ENCODE measurements at regions not wholly inside any gene's neighbourhood (a gene's known extent, or its start where the extent isn't known, plus 50 kb on each side); places are given as distances from the start of the nearest gene placed in this dataset.
A peak's percentile ranks its signal among the peaks of the same experiment; 100 is the strongest.
"Not testable (repeated sequence)": the region's sequence is repeated elsewhere in the genome, so short reads cannot be mapped to it uniquely, and the experiment has no call there.

DNA sequence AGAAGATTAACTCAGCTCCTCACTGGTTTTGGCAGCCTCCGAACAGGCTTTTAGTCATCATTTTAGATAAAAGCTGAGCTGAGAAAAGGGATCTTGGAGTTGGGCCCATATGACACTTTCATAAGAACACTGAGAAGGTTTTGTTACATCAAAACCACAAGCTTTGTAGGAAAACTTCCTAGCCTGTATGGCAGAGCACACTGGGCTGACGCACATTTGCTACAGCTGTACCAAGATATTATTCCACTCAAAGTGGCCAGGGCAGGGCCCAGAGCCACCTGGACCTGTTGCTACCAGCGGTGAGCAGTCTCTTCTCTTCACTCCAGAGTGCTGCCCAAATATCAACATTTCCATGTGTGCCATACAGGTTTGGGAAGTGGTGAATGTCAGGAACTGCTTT lies 160.5 kb upstream of the CCDC54 start:
- DNase-seq (ENCODE audit: low read depth): no peak

DNA sequence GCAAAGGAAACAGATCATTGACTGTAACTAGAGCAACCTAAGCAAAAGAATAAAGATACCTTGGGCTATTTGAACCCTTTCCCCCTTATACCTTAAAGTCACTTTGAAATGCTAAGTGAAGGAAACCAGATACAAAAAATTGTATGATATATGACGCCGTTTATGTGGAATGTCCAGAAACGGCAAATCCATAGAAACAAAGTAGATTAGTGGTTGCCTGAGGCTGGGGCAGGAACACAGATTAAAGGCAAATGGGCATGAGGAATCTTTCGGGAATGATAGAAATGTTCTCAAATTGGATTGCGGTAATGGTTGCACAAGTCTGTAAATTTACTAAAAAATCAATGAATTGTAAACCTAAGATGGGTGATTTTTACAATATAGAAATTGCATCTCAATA lies 160.1 kb upstream of the CCDC54 start:
- DNase-seq (ENCODE audit: low read depth): no peak

DNA sequence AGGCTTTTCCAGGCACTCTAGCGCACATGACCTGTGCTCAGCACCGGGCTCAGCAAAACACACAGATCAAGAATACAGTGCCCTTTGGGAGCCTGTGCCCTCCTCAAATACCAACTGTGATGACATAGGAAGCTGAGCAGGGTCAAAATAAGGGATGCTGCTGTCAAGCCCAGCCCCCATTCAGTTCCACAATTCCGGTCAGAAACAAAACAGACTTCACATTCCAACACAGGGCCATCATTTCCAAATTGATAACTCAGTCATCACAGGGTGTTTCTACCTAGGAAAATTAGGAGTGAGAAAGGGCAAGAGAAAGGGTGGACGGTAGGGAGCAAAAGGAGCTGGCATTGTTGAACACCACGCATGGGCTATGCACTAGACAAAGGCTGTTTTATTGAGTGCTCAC lies 158.4 kb upstream of the CCDC54 start:
- no peak for DNase-seq (ENCODE audit: low read depth)

DNA sequence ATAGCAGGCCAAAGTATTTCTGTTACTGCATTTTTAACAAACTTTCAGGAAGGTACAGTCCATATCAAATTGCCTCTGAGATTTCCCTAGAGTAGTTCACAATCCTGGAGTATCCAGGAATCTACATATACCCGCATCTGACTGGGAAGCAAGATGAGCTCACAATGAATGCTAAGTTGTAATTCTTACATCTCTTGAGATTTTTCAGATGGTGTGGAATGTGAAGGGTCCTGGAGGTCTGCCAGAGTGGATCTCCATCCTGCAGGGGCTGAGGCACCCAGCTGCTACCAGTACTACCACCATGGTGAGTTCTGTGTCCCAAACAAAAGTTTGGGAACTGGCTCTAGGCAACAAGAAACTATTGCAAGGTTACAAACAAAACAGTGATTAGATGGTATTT lies 156.7 kb upstream of the CCDC54 start:
- no peak for DNase-seq (ENCODE audit: low read depth)

GRCh38 chr3:107221856-107222255 lies 155.4 kb upstream of the CCDC54 start:
- DNase-seq (ENCODE audit: low read depth): no peak

GRCh38 chr3:107222907-107223306 lies 154.3 kb upstream of the CCDC54 start:
- DNase-seq (ENCODE audit: low read depth): no peak

DNA sequence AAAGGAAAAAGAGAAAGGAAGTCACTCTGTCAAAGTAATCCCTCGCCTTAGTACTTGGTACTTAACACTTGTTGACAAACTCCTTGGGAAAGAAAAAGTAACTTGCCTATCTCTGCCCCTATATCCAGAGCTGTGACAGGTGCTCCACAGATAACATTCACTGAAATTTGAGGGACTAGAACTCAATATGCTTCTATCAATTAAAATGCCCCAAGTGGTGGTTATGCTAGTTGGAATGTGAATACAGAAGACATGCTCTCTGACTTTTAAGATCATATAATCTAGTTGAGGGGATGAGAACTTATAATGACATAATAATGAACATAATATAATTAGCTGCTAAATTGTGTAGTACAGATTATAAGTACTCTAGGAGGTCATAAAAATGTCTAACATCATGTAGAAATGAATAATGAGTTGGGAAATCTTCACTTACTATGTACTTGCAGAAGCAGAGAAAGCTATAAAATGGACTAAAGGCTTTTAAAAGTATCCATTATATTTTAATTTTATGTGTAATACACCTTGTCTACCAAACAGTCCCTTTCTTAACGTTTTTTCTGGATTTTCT lies 153.1 kb upstream of the CCDC54 start:
- DNase-seq (ENCODE audit: low read depth): no peak

DNA sequence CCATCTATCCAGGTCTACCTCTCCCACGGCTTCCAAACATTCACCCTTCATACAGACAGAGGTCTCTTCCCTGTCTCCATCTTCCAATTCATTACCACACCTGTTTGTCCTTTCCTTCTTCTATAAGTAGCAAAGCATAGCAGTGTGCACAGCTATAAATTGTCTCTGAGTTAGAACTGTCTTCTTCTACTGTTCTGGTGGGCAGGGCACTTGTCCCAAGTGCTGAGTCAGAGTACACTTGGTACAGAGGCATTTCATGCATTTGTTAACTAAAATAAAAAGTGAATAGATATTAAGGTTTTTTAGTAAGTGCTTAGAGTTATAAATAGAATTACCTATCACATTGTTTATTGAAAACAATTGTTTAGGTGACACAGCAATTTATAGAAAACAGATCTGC lies 150.1 kb upstream of the CCDC54 start:
- no peak for DNase-seq (ENCODE audit: low read depth)

DNA sequence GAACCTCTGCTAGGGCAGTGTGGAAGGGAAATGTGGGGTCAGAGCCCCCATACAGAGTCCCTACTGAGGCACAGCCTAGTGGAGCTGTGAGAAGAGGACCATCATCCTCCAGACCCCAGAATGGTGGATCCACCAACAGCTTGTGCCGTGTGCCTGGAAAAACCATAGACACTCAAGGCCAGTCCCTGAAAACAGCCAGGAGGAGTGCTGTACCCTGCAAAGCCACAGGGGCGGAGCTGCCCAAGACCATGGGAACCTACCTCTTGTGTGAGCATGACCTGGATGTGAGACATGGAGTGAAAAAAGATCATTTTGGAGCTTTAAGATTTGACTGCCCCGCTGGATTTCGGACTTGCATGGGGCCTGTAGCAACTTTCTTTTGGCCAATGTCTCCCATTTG lies 143.4 kb upstream of the CCDC54 start:
- not testable (repeated sequence) for DNase-seq (ENCODE audit: low read depth)

DNA sequence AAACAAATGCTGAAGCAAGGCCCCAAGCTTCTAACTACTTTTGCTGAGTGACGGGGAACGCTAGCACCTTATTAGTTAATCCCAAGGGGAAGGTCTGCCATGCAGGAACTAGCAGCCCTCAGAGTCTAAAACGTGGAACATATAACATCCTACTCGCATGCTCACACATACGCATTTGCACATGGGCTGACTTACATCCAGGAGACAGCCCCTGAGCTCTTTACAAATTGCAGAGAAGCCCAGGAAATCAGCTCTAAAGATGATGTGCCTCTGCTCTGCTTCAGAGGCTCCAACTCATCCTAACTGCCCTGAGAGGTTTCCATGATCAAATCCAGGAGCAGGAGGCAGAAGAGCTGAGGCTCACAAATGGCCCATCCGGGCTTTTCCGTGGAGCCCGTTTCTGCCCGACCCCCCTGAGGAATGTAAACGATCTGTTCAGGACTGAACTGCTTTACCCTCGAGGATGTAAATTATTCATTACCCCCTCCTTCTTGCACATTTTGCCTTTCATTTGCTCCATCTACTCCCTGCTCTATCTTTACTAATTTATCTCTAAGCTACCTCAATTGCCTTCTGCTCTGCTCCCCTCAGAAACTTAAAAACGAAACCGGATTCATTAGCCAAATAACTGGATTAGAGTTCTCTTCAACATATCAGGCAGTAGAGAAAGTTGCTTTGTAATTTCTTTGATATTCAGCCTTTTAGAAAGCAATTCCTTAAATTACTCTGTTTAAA lies 141.9 kb upstream of the CCDC54 start:
- DNase-seq (ENCODE audit: low read depth): no peak

- DNase-seq (ENCODE audit: low read depth): peak; percentile 25
Measured at GRCh38 chr3:107235928-107236315, 141.3 kb upstream of the CCDC54 start.

GRCh38 chr3:107236655-107237337 lies 140.4 kb upstream of the CCDC54 start:
- no peak for DNase-seq (ENCODE audit: low read depth)

DNA sequence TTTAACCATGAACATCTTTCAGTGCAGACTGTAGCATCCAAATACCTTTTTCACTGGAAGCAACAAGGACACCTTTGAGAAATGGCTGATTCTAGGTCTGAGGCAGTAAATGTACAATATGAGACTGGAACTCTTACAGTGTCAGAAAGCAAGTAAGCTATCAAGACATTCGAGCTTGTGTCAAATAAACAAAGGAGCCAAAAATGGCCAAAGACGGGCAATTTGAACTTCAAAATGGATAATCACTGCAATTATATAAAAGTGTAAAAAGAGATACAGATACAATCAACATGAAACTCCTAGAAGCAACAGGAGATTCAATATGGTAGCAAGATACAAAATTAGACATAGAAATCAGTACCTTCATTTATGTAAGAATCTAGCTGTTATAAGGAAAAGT lies 138.5 kb upstream of the CCDC54 start:
- no peak for DNase-seq (ENCODE audit: low read depth)

- DNase-seq (ENCODE audit: low read depth): no peak
Measured at GRCh38 chr3:107239703-107240102, 137.5 kb upstream of the CCDC54 start.

DNA sequence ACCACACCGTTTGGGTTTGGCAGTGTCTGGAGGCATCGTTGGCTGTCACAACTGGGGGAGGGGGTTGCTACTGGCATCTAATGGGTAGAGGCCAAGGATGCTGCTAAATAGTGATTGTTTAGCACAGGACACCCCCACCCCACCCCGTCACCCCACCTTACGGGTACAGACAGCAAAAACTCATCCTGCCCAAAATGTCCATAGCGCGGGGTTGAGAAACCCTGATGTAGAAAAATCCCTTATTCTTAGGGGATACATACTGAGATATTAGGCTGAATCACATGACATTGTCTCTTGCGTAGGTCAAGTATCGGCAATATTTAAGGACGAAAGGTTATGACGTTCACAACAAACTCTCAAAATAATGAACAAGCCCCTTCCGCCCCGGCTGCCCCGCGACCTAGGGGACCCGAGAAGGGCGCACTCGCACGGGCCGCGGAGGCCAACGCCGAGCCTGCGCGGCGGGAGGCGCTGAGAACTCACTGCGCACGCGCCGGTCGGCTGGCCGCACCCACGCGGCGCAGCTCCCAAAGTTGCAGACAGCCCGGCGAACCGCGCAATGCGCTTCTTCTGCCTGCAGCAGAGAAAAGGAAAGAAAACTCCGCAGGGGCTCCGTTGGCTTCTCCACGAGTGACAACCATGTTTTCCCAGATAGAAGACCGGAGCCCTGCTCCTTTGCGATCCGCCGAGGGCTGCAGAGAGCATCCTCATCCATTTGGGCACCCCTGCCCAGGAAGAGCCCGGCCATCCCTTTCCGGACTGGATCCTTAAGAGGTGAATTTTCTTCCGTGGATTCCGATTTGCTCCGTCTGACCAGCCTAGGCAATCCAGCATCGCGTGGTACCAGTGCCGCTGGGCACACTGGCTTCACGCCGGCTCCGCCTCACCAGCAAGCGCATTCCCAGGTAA lies 136.8 kb upstream of the CCDC54 start:
- peak; percentile 52 for DNase-seq (ENCODE audit: low read depth)

GRCh38 chr3:107241217-107241616 lies 136.0 kb upstream of the CCDC54 start:
- no peak for DNase-seq (ENCODE audit: low read depth)

- no peak for DNase-seq (ENCODE audit: low read depth)
Measured at GRCh38 chr3:107242579-107242978, 134.7 kb upstream of the CCDC54 start.

GRCh38 chr3:107247116-107247515 lies 130.1 kb upstream of the CCDC54 start:
- DNase-seq (ENCODE audit: low read depth): no peak

DNA sequence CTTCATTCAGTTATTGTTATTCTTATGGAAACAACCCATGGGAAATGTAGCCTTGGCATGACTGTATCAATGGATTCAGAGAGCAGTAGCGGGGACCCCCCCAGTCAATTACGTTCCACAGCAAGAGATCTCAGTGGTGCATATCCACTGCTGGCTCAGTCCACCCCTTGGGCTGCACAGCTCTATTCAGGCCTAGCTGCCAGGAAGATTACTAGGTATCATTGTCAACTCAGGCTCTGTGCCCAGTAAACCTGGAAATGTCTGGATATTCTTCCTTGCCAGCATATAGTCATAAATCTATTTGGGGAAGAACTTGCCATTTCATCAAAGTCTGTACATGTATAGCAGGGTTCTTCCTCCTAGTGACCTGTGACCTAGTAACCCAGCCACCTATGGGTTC lies 128.1 kb upstream of the CCDC54 start:
- no peak for DNase-seq (ENCODE audit: low read depth)

GRCh38 chr3:107250221-107250620 lies 127.0 kb upstream of the CCDC54 start:
- DNase-seq (ENCODE audit: low read depth): no peak

- DNase-seq (ENCODE audit: low read depth): no peak
Measured at GRCh38 chr3:107251819-107252218, 125.4 kb upstream of the CCDC54 start.

GRCh38 chr3:107256963-107257362 lies 120.3 kb upstream of the CCDC54 start:
- no peak for DNase-seq (ENCODE audit: low read depth)

Data from T follicular helper cell (primary cell).